ENCODE measurements at regions not wholly inside any gene's neighbourhood (a gene's known extent, or its start where the extent isn't known, plus 50 kb on each side); places are given as distances from the start of the nearest gene placed in this dataset.
"Not testable (repeated sequence)": the region's sequence is repeated elsewhere in the genome, so short reads cannot be mapped to it uniquely, and the experiment has no call there.

DNA sequence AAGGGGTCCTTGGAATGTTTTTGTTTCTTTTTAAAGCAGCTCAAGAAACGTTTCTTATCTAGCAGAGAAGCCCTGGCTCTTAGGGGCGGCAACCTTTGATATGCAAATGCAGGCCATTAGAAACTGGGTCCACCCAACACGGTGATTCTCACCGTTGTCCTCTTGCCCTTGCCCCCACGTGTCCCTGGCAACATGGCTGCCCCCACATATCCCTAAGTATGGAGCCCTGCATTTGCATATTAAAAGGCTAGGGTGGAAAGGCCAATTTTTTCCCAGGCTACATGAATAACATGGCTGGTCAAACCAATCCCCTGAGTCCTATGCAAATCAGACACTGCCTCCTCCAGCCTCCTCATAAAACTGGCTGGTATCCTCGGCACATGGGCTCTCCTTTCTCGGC is 230.1 kb upstream of the SPOPL start:
- no peak for DNase-seq (ENCODE audit: low spot score)

- no peak for DNase-seq (ENCODE audit: low spot score)
These were observed 228.9 kb upstream of the SPOPL start for GRCh38 chr2:138272524-138273195.

DNA sequence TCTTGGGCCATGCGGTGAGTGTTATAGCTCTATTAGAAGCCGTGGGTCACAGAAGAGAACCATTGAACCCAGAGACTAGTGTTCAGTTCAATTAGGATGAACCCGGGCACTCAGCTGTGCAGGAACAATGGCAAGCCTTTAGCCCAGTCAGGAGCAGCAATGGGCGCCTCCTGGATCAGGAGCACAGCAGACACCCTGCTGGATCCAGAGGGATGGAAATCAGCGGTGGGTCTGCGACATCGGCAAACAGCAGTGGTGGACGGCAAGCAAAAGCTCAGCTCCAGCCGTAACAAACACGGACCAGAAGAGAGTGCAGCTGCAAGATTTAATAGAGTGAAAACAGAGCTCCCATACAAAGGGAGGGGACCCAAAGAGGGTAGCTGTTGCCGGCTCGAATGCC is 228.3 kb upstream of the SPOPL start:
- not testable (repeated sequence) for DNase-seq (ENCODE audit: low spot score)

DNA sequence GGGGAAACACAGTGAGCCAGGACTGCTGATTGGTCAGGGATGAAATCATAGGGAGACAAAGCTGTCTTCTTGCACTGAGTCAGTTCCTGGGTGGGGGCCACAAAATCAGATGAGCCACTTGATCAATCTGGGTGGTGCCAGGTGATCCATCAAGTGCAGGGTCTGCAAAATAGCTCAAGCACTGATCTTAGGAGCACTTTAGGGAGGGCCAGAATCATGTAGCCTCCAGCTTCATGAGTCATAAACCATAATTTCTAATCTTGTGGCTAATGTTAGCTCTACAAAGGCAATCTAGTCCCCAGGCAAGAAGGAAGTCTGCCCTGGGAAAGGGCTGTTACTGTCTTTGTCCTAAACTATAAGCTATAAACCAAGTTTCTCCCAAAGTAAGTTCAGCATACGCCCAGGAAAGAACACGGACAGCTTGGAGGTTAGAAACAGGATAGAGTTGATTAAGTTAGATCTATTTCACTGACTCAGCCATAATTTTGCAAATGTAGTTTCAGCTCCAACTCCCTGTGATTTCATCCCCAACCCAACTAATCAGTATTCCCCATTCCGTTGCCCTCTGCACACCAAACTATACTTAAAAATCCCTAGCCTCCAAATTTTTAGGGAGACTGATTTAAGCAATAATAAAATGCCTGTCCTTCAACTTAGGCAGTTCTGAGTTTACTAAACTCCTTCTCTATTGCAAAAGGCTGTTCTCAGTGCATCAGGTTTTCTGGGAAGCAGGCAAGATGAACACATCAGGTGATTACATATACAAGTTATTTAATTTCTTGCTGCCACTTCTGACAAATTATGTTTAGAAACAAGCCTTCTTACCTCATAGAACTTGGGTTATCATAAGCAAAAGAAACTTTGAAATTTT is 226.9 kb upstream of the SPOPL start:
- no peak for DNase-seq (ENCODE audit: low spot score)

DNA sequence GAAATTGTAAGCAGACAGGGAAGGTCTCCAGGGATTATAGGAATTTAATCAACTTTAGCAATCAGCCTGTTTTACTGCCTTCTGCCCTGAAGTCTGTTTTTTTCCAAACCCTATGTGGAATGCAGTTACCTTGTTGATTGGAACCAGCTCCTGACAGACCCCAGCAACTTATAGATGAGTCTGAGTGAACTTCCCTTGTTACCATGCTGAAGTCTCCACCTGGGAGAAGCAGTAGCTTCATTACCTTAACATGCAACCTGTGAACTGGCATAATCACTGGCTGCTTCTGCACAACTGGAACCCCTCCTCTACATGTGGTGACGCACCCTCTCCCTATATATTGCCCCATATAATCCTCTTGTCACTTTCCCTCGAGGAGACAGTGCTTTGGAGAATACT is 226.3 kb upstream of the SPOPL start:
- DNase-seq (ENCODE audit: low spot score), result no peak

- DNase-seq (ENCODE audit: low spot score), result no peak
These were observed 225.7 kb upstream of the SPOPL start for GRCh38 chr2:138275881-138276280.

DNA sequence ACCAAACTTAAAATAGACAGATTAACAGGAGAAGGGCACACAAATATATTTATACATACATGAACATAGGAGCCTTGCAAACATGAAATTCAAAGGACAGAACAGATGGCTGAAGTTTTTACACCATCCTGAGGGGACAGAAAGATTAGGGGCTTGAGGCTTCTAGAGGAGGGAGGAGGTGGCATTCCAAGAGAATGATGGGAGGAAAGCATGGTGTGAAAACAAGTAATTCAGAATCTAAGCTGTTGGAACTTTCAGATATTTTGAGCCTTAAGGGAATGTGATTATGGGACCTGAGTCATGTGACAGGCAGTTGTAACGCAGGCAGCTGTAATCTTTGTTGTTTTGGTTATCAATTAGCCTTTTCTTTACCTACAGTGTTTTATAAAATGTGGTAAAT is 225.2 kb upstream of the SPOPL start:
- no peak for DNase-seq (ENCODE audit: low spot score)

DNA sequence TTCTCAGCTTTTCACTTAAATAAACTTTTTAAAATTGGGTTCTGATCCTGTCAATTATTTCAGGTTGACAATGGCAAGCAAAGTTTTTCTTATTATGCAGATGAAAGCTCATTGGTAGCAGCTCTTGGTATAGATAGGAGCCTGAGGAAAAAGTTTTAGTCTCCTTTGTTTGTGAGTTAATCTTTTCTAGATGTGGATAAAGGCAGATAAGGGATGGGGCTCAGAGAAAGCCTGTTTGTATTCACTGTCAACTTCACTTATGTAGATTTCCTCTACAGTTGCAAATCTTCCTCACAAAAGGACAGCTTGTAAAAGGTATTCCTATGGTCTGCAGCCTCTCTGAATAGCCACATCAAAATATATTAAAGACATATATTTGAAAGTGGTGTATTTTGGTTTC is 224.5 kb upstream of the SPOPL start:
- DNase-seq (ENCODE audit: low spot score), result no peak

- no peak for DNase-seq (ENCODE audit: low spot score)
These were observed 221.7 kb upstream of the SPOPL start for GRCh38 chr2:138279871-138280270.

- no peak for DNase-seq (ENCODE audit: low spot score)
These were observed 220.4 kb upstream of the SPOPL start for GRCh38 chr2:138280999-138281695.

- no peak for DNase-seq (ENCODE audit: low spot score)
These were observed 219.4 kb upstream of the SPOPL start for GRCh38 chr2:138282014-138282672.

DNA sequence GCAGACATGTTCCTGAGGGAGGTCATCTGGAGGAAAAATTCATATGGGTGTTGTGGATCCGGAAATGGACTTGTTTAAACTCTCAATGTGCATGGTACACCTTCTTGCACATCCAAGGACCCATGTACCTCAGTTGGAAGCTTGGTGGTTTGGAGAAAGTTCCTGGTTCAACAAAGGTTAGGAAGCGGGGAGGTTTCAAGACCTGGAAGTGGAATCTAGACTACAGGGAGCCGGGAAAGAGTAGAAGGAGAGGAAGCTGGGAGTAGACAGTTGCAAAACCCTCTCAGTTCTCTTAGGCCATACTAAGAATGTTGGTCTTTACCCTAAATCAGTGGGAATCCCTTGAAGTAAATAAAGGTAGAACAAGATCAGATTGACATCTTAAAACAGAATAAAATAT is 209.8 kb upstream of the SPOPL start:
- no peak for DNase-seq (ENCODE audit: low spot score)

- no peak for DNase-seq (ENCODE audit: low spot score)
These were observed 208.5 kb upstream of the SPOPL start for GRCh38 chr2:138293045-138293444.

GRCh38 chr2:138293549-138293948 is 208.0 kb upstream of the SPOPL start:
- no peak for DNase-seq (ENCODE audit: low spot score)

DNA sequence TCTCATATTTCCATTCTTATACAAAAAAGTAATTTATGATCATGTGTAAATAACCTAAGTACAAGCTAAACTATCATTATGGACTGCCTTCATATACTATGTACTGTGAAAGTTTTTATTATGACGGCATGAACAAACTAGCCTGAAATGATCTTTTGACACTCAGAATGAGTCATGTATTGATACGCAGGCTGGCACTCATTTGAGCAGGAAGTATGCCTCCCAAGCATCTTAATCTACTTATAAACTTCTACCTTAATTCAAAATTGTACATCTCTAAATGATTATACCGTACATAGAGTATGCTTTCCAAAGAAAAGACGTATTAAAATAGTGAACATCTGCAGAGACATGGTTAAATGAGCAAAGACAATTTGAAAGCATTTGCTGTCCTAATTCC is 207.1 kb upstream of the SPOPL start:
- no peak for DNase-seq (ENCODE audit: low spot score)

DNA sequence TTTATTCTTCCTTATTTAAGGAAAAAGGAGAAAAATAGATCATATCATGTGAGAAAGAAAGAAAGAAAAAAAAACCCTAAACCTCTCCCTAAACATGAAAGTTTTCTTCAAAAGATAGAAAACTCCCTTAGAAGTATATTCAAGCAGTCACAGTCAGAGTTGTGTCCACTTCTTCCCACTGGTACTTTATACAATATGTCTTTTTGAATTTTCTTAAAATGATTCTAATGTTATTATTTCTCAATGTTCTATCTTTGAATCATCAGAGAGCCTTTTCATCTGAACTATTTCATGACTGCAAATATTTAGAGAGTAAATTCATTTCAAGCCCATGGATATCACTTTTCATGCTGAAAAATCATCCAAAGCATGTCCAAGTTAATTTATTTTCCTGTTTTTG is 205.2 kb upstream of the SPOPL start:
- no peak for DNase-seq (ENCODE audit: low spot score)

GRCh38 chr2:138298120-138298814 is 203.3 kb upstream of the SPOPL start:
- DNase-seq (ENCODE audit: low spot score), result no peak

DNA sequence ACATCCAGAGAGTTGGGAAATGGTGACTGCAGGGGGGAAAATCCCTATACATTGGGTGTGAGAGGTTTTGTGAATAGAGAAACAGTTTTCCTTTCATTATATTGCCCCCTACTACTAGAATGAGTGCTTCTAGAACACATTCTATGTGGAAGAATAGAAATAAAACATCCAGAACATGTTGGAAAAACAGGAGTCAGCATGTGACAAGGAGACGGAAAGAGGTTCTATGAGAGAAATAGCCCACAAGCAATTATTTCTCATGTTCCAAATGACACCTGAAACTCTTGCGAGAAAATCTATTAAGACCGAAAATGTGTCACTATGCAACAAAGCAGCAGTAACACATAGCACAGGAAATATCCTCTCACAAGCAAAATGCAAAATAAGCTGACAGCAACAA is 202.7 kb upstream of the SPOPL start:
- DNase-seq (ENCODE audit: low spot score), result no peak

GRCh38 chr2:138306626-138307025 is 194.9 kb upstream of the SPOPL start:
- no peak for DNase-seq (ENCODE audit: low spot score)

GRCh38 chr2:138307099-138307498 is 194.5 kb upstream of the SPOPL start:
- DNase-seq (ENCODE audit: low spot score), result no peak

GRCh38 chr2:138309760-138310159 is 191.8 kb upstream of the SPOPL start:
- DNase-seq (ENCODE audit: low spot score), result no peak

GRCh38 chr2:138312061-138312460 is 189.5 kb upstream of the SPOPL start:
- no peak for DNase-seq (ENCODE audit: low spot score)
